Mesenteric fat pad (tissue), 1 donor: ENCODE measurements at regions not wholly inside any gene's neighbourhood (a gene's known extent, or its start where the extent isn't known, plus 50 kb on each side); places are given as distances from the start of the nearest gene placed in this dataset.
A peak's percentile ranks its signal among the peaks of the same experiment; 100 is the strongest.
"Not testable (repeated sequence)": the region's sequence is repeated elsewhere in the genome, so short reads cannot be mapped to it uniquely, and the experiment has no call there.

Source experiments
- DNase-seq: peaks from one replicate; pipeline ENCODE4 v3.0.0-alpha.2; 2020; ENCODE audit warnings: low spot score
- donor health status: DM: yes; HTN: yes; CAD: no.

DNA sequence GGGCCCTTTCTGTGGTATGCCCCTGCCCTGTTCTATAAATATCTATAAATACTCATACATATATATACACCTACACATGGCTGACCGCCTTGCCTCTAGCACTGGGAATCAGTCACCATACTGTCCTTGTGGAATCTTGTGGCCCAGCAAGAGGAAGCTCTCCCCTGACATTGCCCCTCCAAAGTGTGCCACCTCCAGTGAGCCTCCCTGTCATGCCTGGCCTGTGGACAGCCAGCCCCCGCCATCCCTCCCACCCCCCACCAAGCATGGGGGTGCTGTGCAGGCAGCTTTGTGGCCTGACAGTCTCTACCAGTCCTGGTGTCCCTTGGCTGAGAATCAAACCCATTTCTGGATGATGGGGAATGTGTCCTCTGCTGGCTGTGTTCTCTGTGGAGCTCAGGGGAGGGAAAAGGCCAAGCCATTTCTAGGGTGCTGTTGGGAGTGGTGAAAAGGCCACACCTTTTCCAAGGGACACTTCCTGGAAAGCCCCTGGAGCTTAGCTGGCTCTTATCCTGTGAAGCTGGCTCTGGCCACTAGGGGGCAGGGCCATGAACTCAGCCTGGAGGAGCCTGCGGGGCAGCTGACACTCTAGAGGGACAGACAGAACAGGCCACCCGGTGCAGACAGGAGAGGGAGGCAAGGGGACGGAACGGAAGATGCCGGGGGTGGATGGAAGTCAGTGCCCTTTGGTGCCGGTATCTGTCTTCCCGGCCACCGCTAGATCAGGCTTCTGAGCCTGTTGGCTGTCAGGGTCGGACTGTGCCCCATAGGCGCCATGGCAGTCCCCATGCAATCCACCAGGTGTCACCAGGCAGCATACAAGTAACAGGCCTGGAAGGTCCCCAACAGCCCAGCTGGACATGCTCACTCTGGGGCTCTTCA, 167.2 kb downstream of the TBC1D2B start:
- DNase-seq = peak; percentile 88

DNA sequence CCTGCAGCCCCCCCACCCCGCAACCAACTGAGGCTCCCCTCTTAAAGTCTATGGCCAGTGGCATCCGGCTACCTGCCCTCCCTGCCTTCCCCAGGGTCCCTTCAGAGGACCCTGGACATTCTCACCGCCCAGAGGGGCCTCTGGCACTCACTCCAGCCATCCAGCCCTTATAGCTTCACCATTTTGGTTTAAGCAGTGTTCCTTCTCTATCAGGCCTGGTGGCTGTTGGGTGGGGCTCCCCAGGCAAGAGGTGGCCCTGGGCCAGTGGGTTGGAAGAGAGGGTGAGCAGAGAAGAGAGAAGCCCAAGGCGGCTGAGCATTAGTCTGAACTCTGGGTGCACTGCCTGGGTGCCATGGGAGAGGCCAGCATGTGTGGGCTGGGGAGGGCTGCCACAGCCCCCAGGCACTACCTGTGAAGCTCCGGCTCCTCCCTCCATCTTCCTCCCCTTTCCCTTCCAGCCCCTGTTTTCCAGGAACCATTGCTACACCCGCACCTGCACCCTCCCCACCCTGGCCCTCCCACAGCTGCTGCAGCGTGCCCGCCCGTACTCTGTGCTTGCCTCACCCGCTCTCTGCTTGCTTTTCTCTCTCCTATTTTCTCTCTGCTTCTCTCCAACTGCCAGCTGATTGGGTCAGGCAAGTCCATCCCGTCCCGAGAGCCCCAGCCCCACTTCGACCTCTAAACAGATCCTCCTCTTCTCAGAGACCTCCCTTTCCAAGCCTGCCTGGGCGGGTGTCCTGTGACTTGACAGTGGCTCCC, 168.2 kb downstream of the TBC1D2B start:
- DNase-seq = peak; percentile 71

DNA sequence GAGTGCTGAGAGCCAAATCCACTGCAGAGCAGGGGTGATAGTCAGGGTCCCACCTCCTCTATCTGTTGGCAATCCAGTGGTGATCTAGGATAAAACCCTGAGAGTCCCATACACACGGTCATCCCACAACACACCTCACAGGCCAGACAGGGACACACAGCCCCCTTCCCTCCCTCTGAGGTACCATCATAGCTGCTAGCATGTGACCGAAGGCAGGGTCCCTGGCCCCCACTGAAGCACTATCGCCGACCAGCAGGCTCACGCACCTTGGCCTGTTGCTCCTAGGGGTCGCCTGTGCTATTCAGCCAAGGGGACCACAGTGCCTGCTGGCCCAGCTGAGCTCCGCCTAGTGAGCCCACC, 168.8 kb downstream of the TBC1D2B start:
- peak; percentile 47 for DNase-seq

DNA sequence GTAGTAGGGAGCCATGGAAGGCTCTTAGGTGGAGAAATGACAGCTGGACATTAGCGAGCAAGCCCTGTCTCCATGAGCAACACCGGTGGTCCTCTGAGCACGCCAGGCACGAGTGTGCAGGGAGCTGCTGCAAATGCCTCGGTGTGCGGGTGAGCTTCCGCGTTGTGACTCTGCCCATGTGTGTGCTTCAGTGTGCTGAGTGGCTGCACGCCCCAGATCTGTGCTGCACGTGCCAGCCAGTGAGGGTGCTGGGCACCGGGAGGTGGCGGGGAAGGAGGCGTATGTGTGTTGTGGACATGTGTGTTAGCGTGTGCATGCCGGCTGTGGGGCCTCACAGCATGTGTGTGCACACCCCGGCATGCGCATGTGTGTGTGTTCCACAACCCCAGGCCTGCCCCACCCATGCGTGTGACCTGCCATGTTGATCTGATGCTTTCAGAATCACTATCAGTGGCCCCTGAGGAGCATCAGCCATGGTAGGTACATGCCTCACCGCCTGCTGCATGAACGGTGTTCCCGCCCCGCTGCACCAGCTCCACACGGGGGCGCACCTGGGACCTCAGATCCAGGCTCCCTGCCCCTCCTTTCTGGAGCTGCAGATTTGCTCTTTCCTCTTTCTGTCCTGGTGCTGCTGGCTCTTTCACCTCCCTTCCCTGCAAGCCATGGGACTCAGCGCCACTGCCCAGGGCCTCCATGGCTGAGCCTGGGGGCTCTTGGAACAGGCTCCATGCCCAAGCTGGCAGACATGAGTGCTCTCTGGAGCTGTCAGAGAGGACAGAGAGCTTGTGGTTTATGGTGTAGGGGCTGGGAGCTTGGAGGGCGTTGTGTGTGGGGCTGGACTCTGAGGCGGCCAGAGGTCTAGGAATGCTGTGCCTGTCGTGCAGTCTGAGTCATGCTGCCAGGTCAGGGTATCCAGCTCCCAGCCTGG, 169.4 kb downstream of the TBC1D2B start:
- peak; percentile 85 for DNase-seq

DNA sequence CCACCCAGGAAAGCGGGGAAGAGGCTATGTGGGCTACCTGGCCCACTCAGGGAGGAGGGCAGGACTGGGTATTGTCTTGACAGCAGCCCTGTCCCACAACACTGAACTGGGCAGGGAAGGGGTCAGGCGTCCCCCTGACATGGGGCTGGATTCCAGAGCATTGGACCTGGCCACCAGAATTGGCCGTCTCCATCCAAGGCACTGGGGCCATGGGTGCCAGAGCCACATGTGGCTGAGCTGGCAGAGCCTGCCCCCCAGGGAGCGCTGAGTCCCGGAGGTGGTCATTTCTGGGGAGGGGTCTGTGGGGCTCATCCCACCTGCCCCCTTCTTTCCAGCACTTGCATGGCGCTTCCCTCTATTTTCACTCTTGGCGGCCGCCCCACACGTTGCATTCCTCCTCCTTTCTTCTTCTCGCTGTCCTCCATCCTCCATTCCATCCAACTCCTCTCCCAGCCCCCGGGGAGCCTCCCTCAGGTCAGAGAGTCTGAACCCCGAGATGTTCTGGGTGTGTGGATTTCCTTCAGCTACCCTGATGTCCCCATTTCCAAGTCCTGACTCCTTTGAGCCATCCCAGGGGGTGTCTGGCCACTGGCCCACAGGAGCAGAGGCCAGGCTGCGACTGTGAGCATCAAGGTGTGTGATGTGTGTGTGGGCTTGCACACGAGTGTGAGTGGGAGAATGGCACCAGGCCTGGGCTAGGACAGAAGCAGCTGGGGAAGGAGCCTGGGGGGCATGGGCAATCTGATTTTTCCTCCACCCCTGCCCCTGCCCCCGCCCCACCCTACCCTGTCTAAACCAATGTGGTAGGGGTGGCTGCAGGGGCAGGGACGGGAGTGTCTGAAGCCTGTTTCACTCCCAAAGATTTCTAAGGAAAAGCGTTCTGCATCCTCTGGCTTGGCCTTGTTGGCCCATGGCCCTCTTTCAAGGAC, 171.2 kb downstream of the TBC1D2B start:
- DNase-seq = peak; percentile 78

DNA sequence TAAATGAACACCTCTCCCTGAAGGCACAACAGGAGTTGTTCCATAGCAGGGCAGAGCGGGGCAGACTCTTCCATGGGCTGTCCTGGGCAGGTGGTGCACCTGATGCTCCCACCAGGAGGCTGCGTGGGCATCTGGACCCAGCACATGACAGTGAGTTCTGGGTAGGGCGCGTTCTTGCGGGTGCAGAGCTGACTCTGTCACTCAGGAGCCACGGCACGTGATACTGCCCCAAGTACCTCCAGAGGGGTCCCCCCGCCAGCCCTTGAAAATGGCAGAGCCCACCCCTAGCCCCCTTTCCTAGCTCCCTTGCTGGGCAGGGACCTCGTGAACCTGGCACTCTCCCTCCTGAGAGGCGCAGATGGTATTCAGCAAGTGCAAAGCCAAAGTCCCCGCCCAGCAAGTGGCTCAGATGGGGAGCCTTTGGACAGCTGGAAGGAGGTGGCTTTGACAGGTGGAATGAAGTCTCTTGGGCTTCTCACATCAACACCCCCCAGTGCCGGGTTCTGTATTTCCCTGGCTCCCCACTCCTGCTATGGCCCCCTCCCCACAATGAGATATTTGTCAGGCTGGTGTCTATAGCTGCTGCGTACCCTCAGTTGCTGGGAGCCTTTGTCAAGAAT, 172.1 kb downstream of the TBC1D2B start:
- peak; percentile 57 for DNase-seq

DNA sequence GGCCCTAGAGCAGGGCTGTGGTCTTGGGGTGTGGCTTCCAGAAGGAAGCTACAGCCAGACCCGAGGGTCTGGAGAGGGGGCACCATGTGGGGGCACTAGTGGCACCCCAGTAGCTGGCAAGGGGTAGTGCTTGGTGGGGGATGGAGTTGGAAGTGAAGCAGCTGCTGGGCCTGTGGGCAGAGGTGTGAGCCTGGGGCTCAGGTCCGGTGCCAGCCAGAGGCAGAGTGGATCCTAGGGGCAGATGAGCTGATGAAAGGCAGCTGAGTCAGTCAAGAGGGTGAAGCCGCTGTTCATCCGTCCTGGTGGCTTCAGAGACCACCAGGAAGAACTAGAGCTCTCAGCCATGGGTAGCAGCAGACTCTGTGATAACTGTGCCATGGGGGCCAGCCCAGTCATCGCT, 172.6 kb downstream of the TBC1D2B start:
- DNase-seq = no peak

DNA sequence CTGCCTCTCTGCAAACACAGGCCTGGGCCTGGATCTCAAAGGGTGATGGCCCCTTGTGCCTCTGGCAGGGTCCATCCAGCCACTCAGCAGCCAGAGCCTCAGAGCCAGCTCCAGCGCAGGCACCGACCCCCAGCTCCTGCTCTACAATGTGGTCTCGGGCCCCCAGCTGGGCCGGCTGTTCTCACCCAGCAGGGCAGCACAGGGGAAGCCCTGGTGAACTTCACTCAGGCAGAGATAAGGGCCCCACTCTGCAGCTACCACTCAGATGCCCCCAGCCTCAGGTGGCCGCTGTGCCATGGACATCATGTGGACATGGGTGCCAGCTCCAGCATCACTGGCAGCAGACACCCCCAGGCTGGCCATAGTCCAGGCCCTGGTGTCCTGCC, 173.1 kb downstream of the TBC1D2B start:
- DNase-seq = no peak

DNA sequence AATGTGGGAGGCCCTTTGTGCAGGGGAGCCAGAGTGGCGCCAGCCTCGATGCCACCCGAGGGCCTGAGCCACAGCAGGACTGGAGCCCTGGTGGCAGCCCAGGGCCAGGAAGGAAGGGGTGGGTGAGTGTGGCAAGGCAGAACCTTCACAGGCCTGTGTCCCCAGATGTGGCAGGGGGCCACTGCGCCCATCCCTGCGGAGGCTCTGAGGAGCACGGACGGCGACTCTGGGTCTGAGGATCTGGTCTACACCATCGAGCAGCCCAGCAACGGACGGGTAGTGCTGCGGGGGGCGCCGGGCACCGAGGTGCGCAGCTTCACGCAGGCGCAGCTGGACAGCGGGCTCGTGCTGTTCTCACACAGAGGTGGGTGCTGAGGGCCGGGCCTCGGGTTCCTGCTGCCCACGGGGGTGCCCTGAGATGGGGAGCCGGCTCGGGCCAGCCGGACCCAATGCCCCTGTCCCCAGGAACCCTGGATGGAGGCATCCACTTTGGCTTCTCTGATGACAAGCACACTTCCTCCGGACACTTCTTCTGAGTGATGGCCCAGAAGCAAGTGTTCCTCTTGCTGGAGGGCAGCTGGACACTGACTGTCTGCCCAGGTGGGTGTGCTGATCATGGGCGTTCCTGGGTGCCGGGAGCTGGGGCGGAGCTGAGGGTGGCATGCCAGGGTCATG, 173.6 kb downstream of the TBC1D2B start:
- DNase-seq = peak; percentile 82

DNA sequence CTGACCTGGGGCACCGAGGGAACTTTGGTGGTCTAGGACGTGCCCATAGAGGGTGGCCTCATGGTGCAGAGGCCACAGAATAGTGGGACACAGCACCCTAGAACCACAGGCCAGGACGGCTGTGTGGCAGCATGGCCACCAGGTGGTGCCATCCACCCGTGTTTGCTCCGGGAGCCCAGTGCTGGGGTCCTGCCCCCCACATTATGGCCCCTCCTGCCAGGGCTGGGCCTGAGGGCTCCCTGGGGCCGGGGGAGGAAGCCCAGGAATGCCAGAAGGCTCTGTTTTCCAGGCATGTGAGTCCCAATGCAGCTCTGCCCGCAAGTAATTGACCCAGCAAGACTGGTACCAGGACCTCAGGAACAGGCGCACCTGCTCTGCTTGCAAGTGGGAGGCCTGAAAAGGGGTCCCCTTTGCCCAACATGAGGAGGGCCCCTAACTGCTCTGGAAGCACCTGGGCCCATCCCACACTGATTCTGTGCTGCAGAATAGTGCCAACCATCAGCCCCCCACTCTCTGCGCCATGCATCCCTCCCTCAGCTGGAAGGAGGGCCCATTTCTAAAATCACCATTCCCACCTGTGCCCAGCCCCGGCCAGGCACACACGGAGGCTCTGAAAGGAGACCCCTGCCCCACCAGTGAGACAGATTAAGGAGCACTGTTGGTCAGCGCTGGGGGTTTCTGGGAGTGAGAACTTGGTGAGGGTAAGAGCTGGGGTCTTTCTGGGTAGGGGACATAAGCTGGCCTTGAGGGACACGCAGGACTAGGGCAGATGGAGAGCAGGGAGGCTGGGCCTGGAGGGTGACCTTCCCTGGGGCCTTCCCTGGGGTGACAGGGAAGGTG, 174.4 kb downstream of the TBC1D2B start:
- peak; percentile 88 for DNase-seq

DNA sequence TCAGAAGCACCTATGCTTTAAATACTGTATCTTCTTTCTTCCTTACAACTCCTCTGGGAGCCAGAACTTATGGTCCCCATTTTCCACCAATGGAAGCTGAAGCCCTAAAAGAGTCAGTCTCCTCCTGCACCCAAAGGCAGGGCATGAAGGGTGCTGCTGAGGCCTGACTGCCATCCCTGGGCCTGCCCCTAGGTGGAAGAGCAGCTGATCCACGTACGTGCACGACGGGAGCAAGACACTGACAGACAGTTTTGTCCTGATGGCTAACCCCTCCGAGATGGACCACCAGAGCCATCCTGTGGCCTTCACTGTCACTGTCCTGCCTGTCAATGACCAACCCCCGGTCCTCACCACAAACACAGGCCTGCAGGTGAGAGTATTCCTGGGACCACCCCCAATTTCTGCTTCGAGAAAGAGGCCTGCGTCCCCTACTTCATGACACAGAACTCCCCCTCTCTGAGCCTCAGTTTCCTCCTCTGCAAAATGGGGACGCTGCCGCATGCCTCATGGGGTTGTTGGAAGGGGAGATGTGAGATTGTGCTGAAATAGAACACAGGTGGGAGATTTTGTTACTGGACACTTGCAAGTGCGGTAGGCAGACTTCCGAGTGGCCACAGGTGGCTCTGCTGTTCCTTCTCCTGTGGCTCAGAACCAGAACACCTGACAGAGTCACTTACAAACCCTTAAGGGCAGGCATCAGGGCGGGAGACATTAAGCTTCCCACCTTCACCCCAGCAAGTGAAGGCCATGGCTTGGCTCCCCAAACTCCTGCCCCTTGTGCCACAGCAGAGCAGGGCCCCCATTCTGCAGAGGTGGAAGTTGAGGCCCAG, 175.4 kb downstream of the TBC1D2B start:
- peak; percentile 80 for DNase-seq

DNA sequence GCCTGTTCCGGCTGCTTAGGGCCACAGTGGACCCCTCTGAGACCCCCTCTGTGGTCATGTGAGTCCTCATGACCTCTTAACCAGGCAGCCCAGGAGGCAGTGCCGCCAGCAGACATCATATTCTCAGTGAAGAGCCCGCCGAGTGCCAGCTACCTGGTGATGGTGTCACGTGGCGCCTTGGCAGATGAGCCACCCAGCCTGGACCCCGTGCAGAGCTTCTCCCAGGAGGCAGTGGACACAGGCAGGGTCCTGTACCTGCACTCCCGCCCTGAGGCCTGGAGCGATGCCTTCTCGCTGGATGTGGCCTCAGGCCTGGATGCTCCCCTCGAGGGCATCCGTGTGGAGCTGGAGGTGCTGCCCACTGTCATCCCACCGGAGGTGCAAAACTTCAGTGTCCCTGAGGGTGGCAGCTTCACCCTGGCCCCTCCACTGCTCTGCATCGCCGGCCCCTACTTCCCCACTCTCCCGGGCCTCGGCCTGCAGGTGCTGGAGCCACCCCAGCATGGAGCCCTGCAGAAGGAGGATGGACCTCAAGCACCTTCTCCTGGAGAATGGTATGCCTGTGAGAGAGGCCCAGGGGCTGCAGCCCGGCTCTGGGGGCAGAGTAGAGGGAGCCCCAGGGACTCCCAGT, 176.1 kb downstream of the TBC1D2B start:
- DNase-seq = peak; percentile 84

DNA sequence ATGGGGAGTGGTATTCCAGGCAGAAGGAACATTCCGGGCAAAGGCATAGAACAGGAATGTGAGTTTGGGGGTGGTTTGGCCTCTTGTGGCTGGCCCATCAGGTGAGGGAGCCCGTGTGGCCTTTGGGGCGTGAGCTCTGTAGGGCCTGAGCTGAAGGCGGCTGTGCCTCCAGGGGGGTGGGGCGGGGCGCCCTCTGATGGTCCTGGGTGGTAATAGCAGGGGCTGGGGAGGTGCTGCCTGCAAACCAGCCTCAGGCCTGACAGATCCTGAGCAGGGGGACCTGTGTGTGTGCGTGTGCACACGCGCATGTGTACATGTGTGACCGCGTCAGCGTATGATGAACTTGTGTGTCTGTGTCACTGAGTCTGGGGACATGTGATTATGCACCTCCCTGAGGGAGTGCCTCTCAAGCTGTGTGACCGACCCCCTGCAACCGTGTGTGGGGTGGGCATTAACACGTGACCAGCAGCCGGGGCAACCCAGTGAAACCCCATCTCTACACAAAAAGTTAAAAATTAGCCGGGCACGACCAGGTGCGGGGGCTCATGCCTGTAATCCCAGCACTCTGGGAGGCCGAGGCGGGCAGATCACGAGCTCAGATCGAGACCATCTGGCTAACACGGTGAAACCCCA, 177.1 kb downstream of the TBC1D2B start:
- DNase-seq = not testable (repeated sequence)

DNA sequence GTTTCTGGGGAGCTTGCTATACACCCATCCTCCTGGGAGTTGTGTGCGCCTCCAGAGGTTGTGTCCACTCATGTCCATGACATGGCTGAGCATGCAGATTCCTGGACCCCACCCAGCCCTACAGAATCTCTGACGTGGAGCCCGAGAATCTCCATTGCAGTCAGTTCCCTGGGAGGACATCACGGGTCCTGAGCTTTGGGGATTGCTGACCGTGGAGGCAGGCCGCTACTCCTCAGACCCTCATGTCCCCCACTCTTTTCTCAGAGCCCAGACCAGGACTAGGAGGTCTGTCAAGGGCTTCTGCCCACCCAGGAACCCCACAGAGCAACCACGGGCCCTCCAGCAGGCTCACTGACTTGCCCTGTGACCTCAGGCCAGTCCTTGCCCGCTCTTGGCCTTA, 177.7 kb downstream of the TBC1D2B start:
- not testable (repeated sequence) for DNase-seq

DNA sequence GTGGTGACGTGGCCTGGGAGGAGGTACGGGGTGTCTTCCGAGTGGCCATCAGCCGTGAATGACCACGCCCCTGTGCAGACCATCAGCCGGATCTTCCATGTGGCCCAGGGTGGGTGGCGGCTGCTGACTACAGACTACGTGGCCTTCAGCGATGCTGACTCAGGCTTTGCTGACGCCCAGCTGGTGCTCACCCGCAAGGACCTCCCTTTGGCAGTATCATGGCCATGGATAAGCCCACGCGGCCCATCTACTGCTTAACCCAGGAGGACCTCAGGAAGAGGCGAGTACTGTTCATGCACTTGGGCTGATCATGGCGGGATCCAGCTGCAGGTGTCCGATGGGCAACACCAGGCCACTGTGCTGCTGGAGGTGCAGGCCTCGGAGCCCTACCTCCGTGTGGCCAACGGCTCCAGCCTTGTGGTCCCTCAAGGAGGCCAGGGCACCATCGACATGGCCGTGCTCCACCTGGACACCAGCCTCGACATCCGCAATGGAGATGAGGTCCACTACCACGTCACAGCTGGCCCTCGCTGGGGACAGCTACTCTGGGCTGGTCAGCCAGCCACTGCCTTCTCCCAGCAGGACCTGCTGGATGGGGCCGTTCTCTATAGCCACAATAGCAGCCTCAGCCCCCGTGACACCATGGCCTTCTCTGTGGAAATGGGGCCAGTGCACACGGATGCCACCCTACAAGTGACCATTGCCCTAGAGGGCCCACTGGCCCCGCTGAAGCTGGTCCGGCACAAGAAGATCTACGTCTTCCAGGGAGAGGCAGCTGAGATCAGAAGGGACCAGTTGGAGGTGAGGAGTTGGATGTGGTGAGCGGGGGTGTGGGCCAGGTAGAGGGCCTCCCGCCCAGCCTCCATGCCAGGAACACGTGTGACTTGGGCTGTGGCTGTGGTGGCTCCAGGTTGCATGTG, 178.4 kb downstream of the TBC1D2B start:
- no peak for DNase-seq
